Keratinocyte (primary cell): ENCODE measurements at regions not wholly inside any gene's neighbourhood (a gene's known extent, or its start where the extent isn't known, plus 50 kb on each side); places are given as distances from the start of the nearest gene placed in this dataset.
A peak's percentile ranks its signal among the peaks of the same experiment; 100 is the strongest.
"Not testable (repeated sequence)": the region's sequence is repeated elsewhere in the genome, so short reads cannot be mapped to it uniquely, and the experiment has no call there.

Source experiments
- DNase-seq: peaks from one replicate; pipeline ENCODE4 v3.0.0-alpha.2; 2011; ENCODE audit warnings: low read depth, missing footprints, low spot score
- FAIRE-seq: peaks from 2 replicates; lab custom pipeline; 2011; peaks lifted over from hg19 to GRCh38; lab: Jason Lieb, UNC
- H2AFZ ChIP-seq: 2 replicates; pipeline ENCODE4 v1.6.0; 2012; ENCODE audit warnings: low read length, control low read depth, inconsistent platforms; ENCODE audit not compliant: control insufficient read depth
- H3K27ac ChIP-seq: 2 replicates; pipeline ENCODE4 v1.5.1; 2011; ENCODE audit warnings: low read length; ENCODE audit not compliant: control insufficient read depth, insufficient read depth
- H3K27me3 ChIP-seq: 3 replicates; pipeline ENCODE4 v1.6.0; 2011; ENCODE audit warnings: low read length; ENCODE audit not compliant: control insufficient read depth, insufficient read depth; ENCODE audit errors: extremely low read depth
- H3K36me3 ChIP-seq, 2 experiments: 2 replicates in 1 of 2; 3 replicates in 1 of 2; pipeline ENCODE4 v1.5.1; 2011; ENCODE audit warnings: low read length in 2 of 2, mild to moderate bottlenecking in 1 of 2; ENCODE audit not compliant: control insufficient read depth in 2 of 2, insufficient read depth in 2 of 2; ENCODE audit errors: extremely low read depth in 1 of 2
- H3K4me1 ChIP-seq: 3 replicates; pipeline ENCODE4 v1.5.1; 2011; ENCODE audit warnings: low read length; ENCODE audit not compliant: control insufficient read depth, insufficient read depth; ENCODE audit errors: extremely low read depth
- H3K4me2 ChIP-seq: 3 replicates; pipeline ENCODE4 v1.6.0; 2011; ENCODE audit warnings: low read depth, low read length; ENCODE audit not compliant: control insufficient read depth, insufficient read depth; ENCODE audit errors: extremely low read depth
- H3K4me3 ChIP-seq, 3 experiments: fragments of 200-600 bp in 1 of 3; sonication (generic) in 1 of 3; 2 replicates in 2 of 3; 3 replicates in 1 of 3; pipeline ENCODE4 v1.5.1; 2011 to 2016; ENCODE audit warnings: low read length in 3 of 3, mild to moderate bottlenecking in 3 of 3, control low read depth in 2 of 3, inconsistent platforms in 1 of 3, low read depth in 1 of 3, mixed read lengths in 1 of 3, mixed run types in 1 of 3, moderate library complexity in 1 of 3; ENCODE audit not compliant: control insufficient read depth in 2 of 3, insufficient read depth in 2 of 3; ENCODE audit errors: extremely low read depth in 1 of 3
- H3K79me2 ChIP-seq: 2 replicates; pipeline ENCODE4 v1.6.0; 2012; ENCODE audit warnings: low read length; ENCODE audit not compliant: control insufficient read depth, insufficient read depth
- H3K9ac ChIP-seq: 3 replicates; pipeline ENCODE4 v1.6.0; 2011; ENCODE audit warnings: low read length; ENCODE audit not compliant: control insufficient read depth, insufficient read depth; ENCODE audit errors: extremely low read depth
- H3K9me1 ChIP-seq: 3 replicates; pipeline ENCODE4 v1.6.0; 2011; ENCODE audit warnings: low read length; ENCODE audit not compliant: control insufficient read depth, insufficient read depth; ENCODE audit errors: extremely low read depth
- H3K9me3 ChIP-seq: 2 replicates; pipeline ENCODE4 v1.5.1; 2012; ENCODE audit warnings: low read depth, low read length; ENCODE audit not compliant: control insufficient read depth
- H4K20me1 ChIP-seq: 3 replicates; pipeline ENCODE4 v1.6.0; 2011; ENCODE audit warnings: low read length; ENCODE audit not compliant: control insufficient read depth, insufficient read depth; ENCODE audit errors: extremely low read depth
- EZH2 ChIP-seq: IDR thresholded peaks from one replicate; pipeline ENCODE4 v1.6.1; 2012; ENCODE audit warnings: inconsistent platforms, mild to moderate bottlenecking, low read length, moderate library complexity
- dilution Hi-C: fragments of 300-500 bp; cut with MboI; formaldehyde crosslinking; loops from one replicate; pipeline ENCODE4 v1.7.0; 2020; ENCODE audit warnings: low sequenced_read_pairs; ENCODE audit not compliant: extremely low pct_ligation_motif_present
- TF ChIP-seq, protein P1 (sequence below), 3 experiments: IDR thresholded peaks in 1 of 3; conservative IDR thresholded peaks in 1 of 3; optimal IDR thresholded peaks in 1 of 3; 2 replicates in 2 of 3; 3 replicates in 1 of 3; pipeline versions ENCODE3 to v1.5.1; 2011; ENCODE audit warnings: low read length in 3 of 3, mild to moderate bottlenecking in 3 of 3, moderate library complexity in 2 of 3, control low read depth in 1 of 3, inconsistent platforms in 1 of 3; ENCODE audit not compliant: insufficient read depth in 2 of 3; ENCODE audit errors: extremely low read depth in 1 of 3

DNA sequence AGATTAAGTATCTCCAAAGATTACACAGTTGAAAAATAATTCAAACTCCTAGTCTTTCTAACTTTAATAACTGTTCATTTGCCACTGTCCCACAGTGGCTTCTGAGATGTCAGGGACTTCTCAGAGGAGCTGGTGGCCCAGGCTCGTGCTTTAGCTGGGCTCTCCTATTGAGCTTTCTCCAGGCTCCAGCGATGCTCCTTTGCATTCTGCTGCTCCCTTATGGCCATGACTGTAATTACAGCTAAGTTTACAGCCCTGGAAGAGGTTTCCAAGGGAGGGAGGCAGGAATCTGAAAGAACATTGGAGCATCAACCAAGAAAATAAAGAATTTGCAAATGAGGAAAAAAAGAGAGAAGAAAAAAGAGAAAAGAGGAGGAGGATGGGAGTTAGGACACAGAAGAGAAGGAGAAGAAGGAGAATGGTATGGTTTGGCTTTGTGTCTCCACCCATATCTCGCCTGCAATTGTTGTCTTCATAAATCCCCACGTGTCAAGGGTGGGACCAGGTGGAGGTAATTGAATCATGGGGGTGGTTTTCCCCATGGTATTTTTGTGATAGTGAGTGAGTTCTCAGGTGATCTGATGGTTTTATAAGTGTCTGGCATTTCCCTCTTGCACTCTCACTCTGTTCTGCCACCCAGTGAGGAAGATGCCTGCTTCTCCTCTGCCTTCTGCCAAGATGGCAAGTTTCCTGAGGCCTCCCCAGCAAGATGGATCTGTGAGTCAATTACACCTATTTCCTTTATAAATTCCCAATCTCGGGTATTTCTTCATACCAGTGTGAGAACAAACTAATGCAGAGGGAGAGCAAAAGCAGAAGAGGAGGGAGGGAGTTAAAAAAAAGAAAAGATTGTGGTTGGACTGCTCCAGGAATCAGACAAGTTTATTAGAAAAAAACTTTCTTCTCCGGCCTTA, 857.0 kb downstream of the KCNA4 start:
- TF ChIP-seq, protein P1, sequence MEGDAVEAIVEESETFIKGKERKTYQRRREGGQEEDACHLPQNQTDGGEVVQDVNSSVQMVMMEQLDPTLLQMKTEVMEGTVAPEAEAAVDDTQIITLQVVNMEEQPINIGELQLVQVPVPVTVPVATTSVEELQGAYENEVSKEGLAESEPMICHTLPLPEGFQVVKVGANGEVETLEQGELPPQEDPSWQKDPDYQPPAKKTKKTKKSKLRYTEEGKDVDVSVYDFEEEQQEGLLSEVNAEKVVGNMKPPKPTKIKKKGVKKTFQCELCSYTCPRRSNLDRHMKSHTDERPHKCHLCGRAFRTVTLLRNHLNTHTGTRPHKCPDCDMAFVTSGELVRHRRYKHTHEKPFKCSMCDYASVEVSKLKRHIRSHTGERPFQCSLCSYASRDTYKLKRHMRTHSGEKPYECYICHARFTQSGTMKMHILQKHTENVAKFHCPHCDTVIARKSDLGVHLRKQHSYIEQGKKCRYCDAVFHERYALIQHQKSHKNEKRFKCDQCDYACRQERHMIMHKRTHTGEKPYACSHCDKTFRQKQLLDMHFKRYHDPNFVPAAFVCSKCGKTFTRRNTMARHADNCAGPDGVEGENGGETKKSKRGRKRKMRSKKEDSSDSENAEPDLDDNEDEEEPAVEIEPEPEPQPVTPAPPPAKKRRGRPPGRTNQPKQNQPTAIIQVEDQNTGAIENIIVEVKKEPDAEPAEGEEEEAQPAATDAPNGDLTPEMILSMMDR (optimal IDR thresholded peaks at IDR 0.05 in 1 of 3, IDR thresholded peaks at IDR 0.05 in 1 of 3, conservative IDR thresholded peaks at IDR 0.05 in 1 of 3; ENCODE audit: extremely low read depth in 1 of 3, insufficient read depth in 2 of 3, low read length in 3 of 3): peak; percentile 52 to 64 (median 61)
- no peak for TF ChIP-seq EZH2
- H3K9me1 ChIP-seq: no peaks in the 10 kb centered on the region
- DNase-seq (no peak), FAIRE-seq (no peak)
- H3K4me1 ChIP-seq: no peaks in the 10 kb centered on the region
- no peaks in the 10 kb centered on the region for H3K79me2 ChIP-seq
- H3K36me3 ChIP-seq: no peaks in the 10 kb centered on the region
- dilution Hi-C loops: no loop called here
- no peaks in the 10 kb centered on the region for H3K27me3 ChIP-seq
- no peak overlapping the region for H3K4me3 ChIP-seq
- no peaks in the 10 kb centered on the region for H4K20me1 ChIP-seq
- no peak overlapping the region for H3K4me2 ChIP-seq
- no peak overlapping the region for H2AFZ ChIP-seq
- no peak overlapping the region for H3K9ac ChIP-seq
- H3K9me3 ChIP-seq: no peaks in the 10 kb centered on the region
- no peak overlapping the region for H3K27ac ChIP-seq

- Histone ChIP-seq H3K9me1 (no peaks in the 10 kb centered on the region), H3K9ac (no peak overlapping the region), H3K79me2 (no peaks in the 10 kb centered on the region), H3K9me3 (no peaks in the 10 kb centered on the region), H3K27ac (no peak overlapping the region), H3K4me2 (no peak overlapping the region), H3K4me1 (no peaks in the 10 kb centered on the region), H2AFZ (no peak overlapping the region), H3K36me3 (no peaks in the 10 kb centered on the region), H3K27me3 (no peaks in the 10 kb centered on the region), H4K20me1 (no peaks in the 10 kb centered on the region), H3K4me3 (no peak overlapping the region)
- no peak for FAIRE-seq
- dilution Hi-C loops: no loop called here
- no peak for DNase-seq
- TF ChIP-seq EZH2: no peak
- TF ChIP-seq, protein P1 (optimal IDR thresholded peaks at IDR 0.05 in 1 of 3, IDR thresholded peaks at IDR 0.05 in 1 of 3, conservative IDR thresholded peaks at IDR 0.05 in 1 of 3; ENCODE audit: extremely low read depth in 1 of 3, insufficient read depth in 2 of 3, low read length in 3 of 3): no peak
Observed at GRCh38 chr11:29153078-29153477, 863.8 kb downstream of the KCNA4 start.

GRCh38 chr11:29142573-29142972, 874.3 kb downstream of the KCNA4 start:
- H3K9me1 ChIP-seq, dilution Hi-C loops, DNase-seq, H3K4me2 ChIP-seq, H3K79me2 ChIP-seq, H3K4me1 ChIP-seq, H4K20me1 ChIP-seq, H3K9ac ChIP-seq, H2AFZ ChIP-seq, H3K4me3 ChIP-seq, H3K27me3 ChIP-seq, H3K9me3 ChIP-seq, FAIRE-seq, H3K36me3 ChIP-seq, H3K27ac ChIP-seq: not testable (repeated sequence)
